Ishikawa (cell line): ENCODE measurements at regions not wholly inside any gene's neighbourhood (a gene's known extent, or its start where the extent isn't known, plus 50 kb on each side); places are given as distances from the start of the nearest gene placed in this dataset.

Source experiments
- CEBPB ChIP-seq: IDR thresholded peaks from 2 replicates; pipeline ENCODE4 v1.6.1; 2012
- CREB1 ChIP-seq: IDR thresholded peaks from 2 replicates; pipeline ENCODE4 v1.6.1; 2012; ENCODE audit warnings: low read depth
- EGR1 ChIP-seq: IDR thresholded peaks from 2 replicates; pipeline ENCODE4 v1.6.1; 2012
- EP300 ChIP-seq: IDR thresholded peaks from 2 replicates; pipeline ENCODE4 v1.6.1; 2012; ENCODE audit warnings: borderline replicate concordance
- FOXM1 ChIP-seq: IDR thresholded peaks from 2 replicates; pipeline ENCODE4 v1.6.1; 2012; ENCODE audit warnings: low read depth, borderline replicate concordance
- NFIC ChIP-seq: IDR thresholded peaks from 2 replicates; pipeline ENCODE4 v1.6.1; 2012
- RAD21 ChIP-seq: IDR thresholded peaks from 2 replicates; pipeline ENCODE4 v1.6.1; 2012; ENCODE audit warnings: low read depth
- TAF1 ChIP-seq: IDR thresholded peaks from 2 replicates; pipeline ENCODE4 v1.6.1; 2012; ENCODE audit warnings: low read depth, mild to moderate bottlenecking
- TCF12 ChIP-seq: IDR thresholded peaks from 2 replicates; pipeline ENCODE4 v1.6.1; 2012; ENCODE audit warnings: low read depth
- TEAD4 ChIP-seq: IDR thresholded peaks from 2 replicates; pipeline ENCODE4 v1.6.1; 2012
- USF1 ChIP-seq: IDR thresholded peaks from 2 replicates; pipeline ENCODE4 v1.6.1; 2012
- YY1 ChIP-seq: IDR thresholded peaks from 2 replicates; pipeline ENCODE4 v1.6.1; 2012; ENCODE audit warnings: low read depth
- ZBTB7A ChIP-seq: IDR thresholded peaks from 2 replicates; pipeline ENCODE4 v1.6.1; 2012; ENCODE audit warnings: low read depth
- TF ChIP-seq, protein P1 (sequence below): IDR thresholded peaks from 2 replicates; pipeline ENCODE4 v1.6.1; 2012
- TF ChIP-seq, protein P2 (sequence below): IDR thresholded peaks from 2 replicates; pipeline ENCODE4 v1.6.1; 2012; ENCODE audit warnings: low read depth, mild to moderate bottlenecking

DNA sequence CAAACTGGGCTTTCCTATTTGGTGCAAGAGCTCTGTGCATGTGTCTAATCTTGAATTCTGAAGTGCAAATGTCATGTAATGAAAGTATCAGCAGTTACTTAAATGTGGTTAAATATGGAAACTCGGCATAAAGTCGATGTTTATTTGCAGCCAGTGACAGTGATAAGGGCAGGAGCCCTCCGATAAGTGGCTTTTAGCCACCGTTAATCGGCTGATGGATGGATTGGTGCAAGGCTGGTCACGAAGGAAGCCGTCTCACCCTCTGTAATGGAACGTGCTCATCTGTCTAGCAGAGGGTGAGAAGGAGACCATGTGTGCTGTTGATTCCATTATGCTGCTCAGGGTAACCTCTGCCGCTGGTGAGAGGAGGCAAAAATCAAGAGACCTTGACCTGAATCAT is 121.8 kb upstream of the PAX6 start:
- TF ChIP-seq NFIC: no peak
- no peak for TF ChIP-seq YY1
- no peak for TF ChIP-seq EP300
- no peak for TF ChIP-seq RAD21
- TF ChIP-seq, protein P1, sequence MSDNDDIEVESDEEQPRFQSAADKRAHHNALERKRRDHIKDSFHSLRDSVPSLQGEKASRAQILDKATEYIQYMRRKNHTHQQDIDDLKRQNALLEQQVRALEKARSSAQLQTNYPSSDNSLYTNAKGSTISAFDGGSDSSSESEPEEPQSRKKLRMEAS: no peak

DNA sequence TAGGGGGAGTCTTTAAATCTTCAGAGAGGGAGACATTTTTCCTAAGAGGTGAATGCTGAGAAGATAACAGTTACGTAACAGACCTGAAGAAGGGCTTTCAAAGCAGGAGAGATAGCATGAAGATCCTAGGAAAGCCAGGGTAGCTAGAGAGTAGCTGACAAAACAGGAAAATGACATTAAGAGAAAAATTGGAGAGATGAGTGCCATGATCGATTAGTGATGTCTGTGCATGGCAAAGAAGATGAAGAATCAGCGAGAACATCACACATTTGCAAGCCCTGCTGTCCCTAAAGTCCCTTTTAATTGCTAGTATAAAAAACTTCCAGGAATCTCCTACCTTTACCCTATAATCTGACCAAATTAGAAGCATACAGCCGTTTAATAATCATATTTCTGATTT is 116.9 kb upstream of the PAX6 start:
- no peak for TF ChIP-seq USF1
- TF ChIP-seq, protein P2, sequence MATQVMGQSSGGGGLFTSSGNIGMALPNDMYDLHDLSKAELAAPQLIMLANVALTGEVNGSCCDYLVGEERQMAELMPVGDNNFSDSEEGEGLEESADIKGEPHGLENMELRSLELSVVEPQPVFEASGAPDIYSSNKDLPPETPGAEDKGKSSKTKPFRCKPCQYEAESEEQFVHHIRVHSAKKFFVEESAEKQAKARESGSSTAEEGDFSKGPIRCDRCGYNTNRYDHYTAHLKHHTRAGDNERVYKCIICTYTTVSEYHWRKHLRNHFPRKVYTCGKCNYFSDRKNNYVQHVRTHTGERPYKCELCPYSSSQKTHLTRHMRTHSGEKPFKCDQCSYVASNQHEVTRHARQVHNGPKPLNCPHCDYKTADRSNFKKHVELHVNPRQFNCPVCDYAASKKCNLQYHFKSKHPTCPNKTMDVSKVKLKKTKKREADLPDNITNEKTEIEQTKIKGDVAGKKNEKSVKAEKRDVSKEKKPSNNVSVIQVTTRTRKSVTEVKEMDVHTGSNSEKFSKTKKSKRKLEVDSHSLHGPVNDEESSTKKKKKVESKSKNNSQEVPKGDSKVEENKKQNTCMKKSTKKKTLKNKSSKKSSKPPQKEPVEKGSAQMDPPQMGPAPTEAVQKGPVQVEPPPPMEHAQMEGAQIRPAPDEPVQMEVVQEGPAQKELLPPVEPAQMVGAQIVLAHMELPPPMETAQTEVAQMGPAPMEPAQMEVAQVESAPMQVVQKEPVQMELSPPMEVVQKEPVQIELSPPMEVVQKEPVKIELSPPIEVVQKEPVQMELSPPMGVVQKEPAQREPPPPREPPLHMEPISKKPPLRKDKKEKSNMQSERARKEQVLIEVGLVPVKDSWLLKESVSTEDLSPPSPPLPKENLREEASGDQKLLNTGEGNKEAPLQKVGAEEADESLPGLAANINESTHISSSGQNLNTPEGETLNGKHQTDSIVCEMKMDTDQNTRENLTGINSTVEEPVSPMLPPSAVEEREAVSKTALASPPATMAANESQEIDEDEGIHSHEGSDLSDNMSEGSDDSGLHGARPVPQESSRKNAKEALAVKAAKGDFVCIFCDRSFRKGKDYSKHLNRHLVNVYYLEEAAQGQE: no peak
- TF ChIP-seq TAF1: no peak
- no peak for TF ChIP-seq CREB1
- no peak for TF ChIP-seq EP300
- no peak for TF ChIP-seq TCF12
- no peak for TF ChIP-seq FOXM1
- no peak for TF ChIP-seq CEBPB
- TF ChIP-seq TEAD4: no peak
- TF ChIP-seq ZBTB7A: no peak
- TF ChIP-seq RAD21: no peak

DNA sequence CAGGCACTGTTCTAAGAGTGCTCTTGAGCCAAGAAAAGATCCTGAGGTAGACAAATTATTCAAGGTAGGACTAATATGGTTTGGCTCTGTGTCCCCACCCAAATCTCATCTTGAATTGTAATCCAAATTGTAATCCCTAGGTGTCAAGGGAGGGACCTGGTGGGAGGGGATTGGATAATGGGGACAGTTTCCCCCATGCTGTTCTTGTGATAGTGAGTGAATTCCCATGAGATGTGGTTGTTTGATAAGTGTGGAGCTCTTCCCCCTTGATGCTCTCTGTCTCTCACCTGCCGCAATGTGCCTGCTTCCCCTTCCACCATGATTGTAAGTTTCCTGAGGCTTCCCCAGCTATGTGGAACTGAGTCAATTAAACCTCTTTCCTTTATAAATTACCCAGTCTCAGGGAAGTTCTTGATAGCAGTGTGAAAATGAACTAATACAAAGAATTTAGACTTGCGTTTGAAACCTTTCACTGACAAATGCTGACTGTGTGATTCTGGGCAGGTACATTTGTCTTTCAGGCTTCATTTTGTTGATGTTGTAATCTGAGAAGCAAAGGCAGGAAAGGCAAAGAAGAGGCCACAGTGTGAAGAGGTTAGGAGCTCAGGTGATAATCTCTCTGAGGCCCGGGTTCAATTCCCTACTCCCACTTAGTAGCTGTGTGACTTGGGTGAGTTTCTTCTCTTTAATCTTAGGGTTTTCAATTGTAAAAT is 115.8 kb upstream of the PAX6 start:
- TF ChIP-seq FOXM1 (no peak), TCF12 (no peak), NFIC (no peak)

DNA sequence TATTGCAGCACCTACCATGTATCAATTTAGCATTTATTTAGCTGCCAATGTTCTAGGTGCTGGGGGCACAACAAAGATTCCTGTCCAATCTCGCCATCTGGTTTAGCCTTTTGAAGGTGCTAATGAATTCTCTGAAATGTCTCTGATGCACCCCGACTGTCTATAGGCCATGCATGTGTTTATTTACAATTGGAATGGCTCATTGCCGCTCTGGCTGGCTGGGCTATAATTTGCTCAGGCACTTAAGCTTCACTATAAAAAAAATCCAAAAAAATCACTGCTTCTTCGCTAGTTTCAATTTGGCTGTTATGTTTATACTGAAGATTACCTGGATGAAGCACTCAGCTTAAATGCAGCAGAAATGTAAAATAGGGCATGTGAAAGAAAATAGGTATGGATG is 115.0 kb upstream of the PAX6 start:
- TF ChIP-seq EP300 (no peak), ZBTB7A (no peak), RAD21 (no peak), NFIC (no peak), TCF12 (no peak), TEAD4 (no peak), FOXM1 (no peak), USF1 (no peak), YY1 (no peak)
- TF ChIP-seq, protein P1: no peak
- TF ChIP-seq, protein P2: no peak

- TF ChIP-seq TCF12 (no peak), FOXM1 (no peak), CEBPB (no peak), EGR1 (no peak)
Observed at GRCh38 chr11:31922450-31922849, 111.3 kb upstream of the PAX6 start.

DNA sequence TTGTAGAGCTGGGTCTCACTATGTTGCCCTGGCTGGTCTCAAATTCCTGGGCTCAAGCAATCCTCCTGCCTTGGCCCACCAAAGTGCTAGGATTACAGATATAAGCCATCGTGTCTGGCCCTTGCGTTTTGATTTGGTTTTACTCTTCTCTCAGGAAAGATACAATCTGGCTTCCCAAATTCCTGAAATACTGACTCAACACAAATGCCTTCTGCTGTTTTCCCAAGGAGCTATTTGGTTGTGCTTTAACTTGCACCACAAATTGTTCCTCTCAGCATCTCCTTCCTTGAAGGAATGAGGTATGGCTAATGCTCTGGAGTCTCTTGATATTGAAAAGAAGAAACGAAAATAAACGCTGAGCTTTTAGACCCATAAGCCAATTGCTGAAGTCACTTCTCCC is 110.0 kb upstream of the PAX6 start:
- TF ChIP-seq TCF12 (no peak), TAF1 (no peak), USF1 (no peak), CEBPB (no peak), RAD21 (no peak), ZBTB7A (no peak), YY1 (no peak), FOXM1 (no peak)
- TF ChIP-seq, protein P1: no peak
